HG02763 (cell line): ENCODE measurements at regions not wholly inside any gene's neighbourhood (a gene's known extent, or its start where the extent isn't known, plus 50 kb on each side); places are given as distances from the start of the nearest gene placed in this dataset.
"Not testable (repeated sequence)": the region's sequence is repeated elsewhere in the genome, so short reads cannot be mapped to it uniquely, and the experiment has no call there.

ENCODE experiments used
- ATAC-seq: cut with Tn5 transposase; IDR thresholded peaks from one replicate; pipeline ENCODE4 v1.9.1; 2021; ENCODE audit warnings: mild to moderate bottlenecking, moderate library complexity; ENCODE audit not compliant: unreplicated experiment

GRCh38 chr2:87075054-87075790 lies 53.6 kb upstream of the PLGLB1 start:
- not testable (repeated sequence) for ATAC-seq

DNA sequence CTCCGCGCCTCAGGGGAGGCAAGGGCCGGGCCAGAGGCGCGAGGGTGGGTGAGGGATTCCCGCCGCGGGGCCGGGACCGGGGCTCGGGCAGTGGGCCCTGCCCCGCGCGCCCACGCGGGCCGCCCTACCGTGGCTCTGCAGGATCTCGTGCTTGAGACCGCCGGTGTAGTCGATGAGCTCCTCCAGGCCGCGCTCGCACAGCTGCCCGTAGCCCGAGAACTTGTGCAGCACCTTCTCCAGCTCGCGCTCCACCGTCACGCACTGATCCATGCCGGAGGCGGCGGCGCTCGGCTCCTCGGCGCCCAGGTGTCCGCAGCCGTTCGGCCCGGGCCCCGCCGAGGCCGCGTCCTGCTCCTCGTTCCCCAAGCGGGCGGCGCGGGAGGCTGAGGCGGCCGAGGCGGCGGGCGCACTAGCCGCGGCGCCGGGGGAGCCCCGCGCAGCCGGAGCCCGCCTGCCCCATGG lies 54.2 kb upstream of the PLGLB1 start:
- peak; percentile 32 for ATAC-seq

- peak; percentile 95 for ATAC-seq
These were observed 54.8 kb upstream of the PLGLB1 start for GRCh38 chr2:87076253-87077123.

DNA sequence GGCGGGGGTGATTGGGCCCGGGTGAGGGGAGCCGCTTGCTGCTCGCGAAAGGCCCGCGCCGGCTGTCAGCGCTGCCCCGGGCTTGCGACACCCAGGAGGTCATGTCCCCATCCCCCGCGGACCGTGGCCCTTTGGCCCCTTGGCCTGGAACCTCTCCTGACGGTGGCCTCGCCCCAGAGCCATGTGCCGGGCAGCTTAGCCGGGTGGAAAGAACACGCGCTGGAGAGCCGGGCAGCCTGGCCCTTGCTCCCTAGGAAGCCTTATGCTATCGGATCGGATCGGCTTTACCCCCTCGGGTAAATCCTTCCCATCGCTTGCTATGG lies 55.4 kb upstream of the PLGLB1 start:
- ATAC-seq, result not testable (repeated sequence)

- ATAC-seq, result not testable (repeated sequence)
These were observed 60.1 kb upstream of the PLGLB1 start for GRCh38 chr2:87081727-87082126.

- not testable (repeated sequence) for ATAC-seq
These were observed 66.4 kb upstream of the PLGLB1 start for GRCh38 chr2:87088079-87088478.

- ATAC-seq, result not testable (repeated sequence)
These were observed 67.8 kb upstream of the PLGLB1 start for GRCh38 chr2:87089401-87089800.

DNA sequence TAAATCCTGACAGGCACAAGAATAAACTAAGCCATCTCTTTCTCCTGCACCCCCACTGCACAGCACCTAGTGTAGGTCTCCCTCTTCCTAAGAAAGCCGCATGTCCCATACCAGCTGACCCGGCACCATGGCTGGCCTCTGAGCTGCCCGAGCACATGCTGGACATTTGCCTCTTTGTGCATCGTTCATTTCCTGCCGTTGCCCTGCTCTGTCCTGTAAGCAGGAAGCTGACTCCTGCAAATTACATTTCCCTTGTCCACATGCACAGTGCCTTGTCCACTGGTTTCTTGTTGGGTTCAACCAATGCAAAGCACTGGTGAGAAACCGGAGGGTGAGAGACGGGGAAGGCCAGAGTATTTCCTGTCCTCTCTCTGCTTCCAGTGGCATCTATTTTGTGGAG lies 71.6 kb upstream of the PLGLB1 start:
- not testable (repeated sequence) for ATAC-seq

- ATAC-seq, result not testable (repeated sequence)
These were observed 72.4 kb upstream of the PLGLB1 start for GRCh38 chr2:87093937-87094529.

DNA sequence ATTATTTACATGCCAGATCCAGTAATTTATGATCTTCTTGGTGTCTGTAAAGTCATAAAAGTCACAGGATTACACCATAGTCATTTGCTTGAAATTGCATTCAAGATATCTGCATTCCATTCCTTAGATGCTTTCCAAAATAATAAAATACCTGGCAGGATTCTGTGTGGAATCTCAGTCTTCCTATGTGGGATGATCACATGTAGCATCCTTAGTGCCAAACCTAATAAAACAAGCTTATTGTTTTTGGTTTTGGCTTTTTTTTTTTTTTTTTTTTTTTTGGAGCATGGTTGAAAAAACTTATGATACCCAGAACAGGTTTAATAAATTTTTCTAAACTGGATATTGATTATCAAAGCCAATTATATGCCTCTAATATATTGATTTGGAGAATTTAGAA lies 74.2 kb upstream of the PLGLB1 start:
- ATAC-seq, result not testable (repeated sequence)

- ATAC-seq, result not testable (repeated sequence)
These were observed 107.3 kb upstream of the PLGLB1 start for GRCh38 chr2:87128761-87129553.

GRCh38 chr2:87132577-87132976 lies 110.9 kb upstream of the PLGLB1 start:
- not testable (repeated sequence) for ATAC-seq

DNA sequence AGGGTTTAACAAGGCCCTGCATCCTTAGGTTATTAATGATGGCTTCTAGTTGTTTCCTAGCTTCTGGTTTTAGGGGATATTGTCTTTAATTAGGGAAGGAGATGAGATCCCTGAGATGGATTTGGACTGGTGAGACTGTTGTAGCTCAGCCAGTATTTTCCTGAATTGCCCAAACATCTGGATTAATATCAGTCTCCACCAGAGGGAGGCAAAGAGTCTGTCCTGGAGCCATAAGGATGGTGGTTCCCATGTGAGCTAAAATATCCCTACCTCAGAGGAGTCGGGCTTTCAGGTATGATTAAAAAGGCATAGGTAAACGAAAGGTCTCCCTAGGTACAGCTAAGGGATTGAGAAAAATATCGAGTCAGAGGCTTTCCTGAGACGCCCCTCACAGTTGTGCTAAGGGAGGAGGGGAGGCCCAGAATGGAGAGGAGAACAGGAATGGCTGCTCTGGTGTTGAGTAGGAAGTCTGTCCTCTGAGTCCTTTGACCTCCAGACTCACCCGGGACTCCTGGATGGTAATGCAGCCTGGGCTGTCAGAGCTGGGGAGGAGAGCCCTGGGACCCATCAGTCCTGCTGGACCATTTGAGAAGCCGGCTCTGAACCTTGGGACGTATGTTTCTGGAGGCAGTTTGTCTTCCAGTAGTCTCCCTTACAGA lies 130.3 kb upstream of the PLGLB1 start:
- not testable (repeated sequence) for ATAC-seq

DNA sequence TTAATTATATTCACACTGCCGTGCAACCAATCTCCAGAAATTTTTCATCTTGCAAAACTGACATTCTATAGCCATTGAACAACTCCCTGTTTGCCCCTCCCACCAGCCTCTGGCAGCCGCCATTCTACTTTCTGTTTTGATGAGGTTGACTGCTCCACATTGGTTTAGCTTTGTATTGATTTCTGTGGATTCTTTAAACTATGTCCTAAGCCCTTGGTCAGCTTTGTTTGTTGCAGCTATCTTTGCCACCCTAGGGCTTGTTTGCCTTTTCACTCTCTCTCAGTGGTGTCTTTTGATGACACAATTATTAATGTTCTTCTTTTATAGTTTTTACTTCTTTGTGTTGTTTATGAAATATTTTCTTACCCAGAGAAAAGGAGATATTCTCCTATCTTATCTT lies 152.8 kb upstream of the PLGLB1 start:
- not testable (repeated sequence) for ATAC-seq

DNA sequence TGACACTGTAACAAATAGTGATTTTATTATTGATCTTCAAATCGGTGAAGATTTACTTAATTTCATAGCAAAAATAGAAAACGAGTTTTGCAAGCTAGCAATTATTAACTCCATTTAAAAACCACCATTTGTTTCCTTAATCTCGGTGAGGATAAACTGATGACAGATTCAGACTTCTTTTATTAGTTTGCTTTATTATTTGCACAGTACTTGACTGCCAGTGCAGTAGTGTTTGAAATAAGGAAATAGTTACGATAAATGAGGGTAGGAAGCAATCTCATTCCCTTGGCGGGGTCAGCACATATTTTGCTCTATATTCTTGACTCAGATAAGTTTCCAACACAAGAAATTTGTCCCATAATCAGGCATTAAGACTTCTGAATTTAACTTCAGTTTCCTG lies 161.7 kb upstream of the PLGLB1 start:
- not testable (repeated sequence) for ATAC-seq

GRCh38 chr2:87184260-87184659 lies 162.6 kb upstream of the PLGLB1 start:
- not testable (repeated sequence) for ATAC-seq

GRCh38 chr2:87189214-87189613 lies 167.6 kb upstream of the PLGLB1 start:
- ATAC-seq, result not testable (repeated sequence)

DNA sequence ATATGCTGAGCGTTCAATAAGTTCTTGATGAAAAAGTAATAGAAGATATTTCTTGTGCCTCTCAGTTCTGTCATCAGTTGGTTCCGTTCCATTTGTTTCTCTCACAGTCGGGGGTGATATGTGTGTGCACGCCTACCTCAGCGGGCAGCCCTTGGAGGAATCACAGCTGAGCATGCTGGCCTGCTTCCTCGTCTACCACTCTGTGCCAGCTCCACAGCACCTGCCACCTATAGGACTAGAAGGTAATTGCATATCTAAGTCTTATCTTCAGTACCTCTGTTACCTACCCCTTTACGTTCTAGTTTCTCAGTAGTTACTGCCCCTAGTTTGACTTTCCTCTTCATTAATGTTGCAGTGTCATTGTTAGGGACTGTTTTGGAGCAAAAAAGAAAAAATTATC lies 171.7 kb upstream of the PLGLB1 start:
- ATAC-seq, result peak; percentile 79

DNA sequence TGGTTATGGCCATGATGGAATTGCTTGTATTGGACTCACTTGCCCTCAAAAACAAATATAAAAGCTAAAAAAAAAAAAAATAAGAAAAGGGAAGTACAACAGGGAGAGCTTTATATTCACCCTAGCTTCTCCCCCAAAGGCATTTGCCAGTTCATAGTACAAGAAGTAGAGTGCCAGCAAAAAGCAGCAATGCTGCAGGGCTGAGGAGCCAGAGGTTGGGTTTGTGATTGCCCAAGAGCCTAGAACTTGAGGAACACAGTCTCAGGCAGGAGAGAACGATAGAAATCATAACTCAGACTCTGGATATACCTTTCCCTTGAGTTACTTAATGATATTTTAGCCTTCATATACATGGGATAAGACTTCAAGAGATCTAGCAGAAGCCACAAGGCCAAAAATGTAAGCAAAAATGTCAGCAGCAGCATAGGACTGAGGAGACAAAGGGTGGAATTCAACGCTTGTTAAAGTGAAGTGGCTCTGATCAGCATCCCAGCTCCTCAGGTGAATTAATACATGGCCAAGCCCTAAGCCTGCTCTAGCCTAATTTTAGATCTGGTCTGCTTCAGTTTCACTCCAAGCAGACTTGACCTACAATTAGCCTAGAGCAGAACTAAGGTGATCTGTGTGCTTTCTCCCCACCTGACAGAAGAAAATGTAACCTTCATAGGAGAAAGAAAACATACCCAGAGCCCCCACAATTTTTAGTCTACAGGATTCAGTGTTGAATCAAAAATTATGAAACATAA lies 172.8 kb upstream of the PLGLB1 start:
- not testable (repeated sequence) for ATAC-seq
